Hematopoietic multipotent progenitor cell treated with erythropoietin and hydrocortisone succinate and interleukin-3 and kit ligand, for 15 days (in vitro differentiated cells): ENCODE measurements at regions not wholly inside any gene's neighbourhood (a gene's known extent, or its start where the extent isn't known, plus 50 kb on each side); places are given as distances from the start of the nearest gene placed in this dataset.
"Not testable (repeated sequence)": the region's sequence is repeated elsewhere in the genome, so short reads cannot be mapped to it uniquely, and the experiment has no call there.

Experiments used
- DNase-seq: peaks from one replicate; pipeline ENCODE4 v3.0.0-alpha.2; 2015; ENCODE audit warnings: low spot score

DNA sequence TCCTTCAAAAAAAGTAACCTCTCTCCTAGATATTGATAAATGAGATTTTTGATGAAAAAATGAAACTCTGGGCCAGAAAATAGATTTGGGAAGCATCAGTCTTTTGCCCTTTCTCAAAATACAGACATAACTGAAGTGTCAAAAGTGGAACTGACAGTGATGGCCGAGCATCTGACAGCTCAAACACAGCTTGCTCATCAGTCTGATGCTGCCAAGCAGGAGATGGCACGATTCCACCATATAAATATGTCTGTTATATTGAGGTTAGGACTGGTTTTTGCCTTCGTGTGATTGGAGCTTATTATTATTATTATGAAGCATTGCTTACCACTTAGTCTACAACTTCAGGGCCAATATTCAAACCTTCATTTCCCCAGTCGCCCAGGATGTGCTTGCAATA is 152.6 kb upstream of the EPHA3 start:
- DNase-seq: no peak

DNA sequence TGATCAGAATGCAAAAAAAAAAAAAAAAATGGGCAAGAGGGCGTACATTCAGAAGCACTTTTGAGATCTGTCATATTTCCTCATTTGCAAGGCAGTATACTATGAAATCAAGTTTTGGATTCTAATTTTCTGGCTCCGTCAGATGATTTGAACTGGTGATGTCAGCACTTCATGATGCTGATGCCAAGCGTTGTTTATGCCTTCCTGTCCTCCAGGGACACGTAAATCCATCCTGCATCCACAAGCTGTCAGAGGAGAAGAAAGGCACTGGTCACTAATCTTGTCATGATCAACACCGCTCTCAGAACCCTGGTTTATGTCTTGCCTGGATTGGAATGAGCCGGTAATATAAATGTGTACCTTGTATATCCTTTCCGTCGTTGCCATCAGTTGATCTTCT is 152.1 kb upstream of the EPHA3 start:
- DNase-seq: no peak

DNA sequence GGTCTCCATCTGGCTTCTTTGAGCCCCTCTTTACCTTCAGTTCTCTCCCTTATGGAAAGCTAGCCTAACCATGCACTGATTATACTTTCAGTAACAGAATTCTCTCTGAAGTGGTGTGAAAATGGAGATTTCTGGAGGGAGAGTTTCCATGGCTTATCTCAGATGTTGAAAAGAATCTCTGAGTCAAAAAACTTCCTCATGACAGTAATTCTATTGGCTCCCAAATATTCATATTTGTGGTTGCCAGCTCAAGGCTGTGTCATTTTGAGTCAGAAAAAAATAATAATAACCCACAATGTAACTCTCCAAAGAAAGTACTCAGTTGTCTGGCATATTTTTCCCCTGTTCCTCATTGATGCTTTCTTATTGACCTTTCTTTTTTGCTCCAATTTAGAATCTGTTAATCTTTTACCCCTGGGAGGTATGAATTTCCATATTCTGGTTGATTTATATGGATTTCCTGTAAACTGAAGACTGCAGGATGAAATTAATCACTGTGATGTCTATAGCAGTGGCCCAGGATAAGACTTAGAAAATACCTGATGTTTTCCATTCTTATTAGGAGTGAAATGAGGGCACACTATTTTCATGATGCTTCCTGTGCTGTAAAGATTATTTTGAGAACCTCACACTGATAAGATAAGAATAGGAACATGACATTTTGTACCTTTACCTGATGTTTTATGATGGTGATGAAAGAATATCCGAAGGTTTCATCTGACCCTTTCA is 149.5 kb upstream of the EPHA3 start:
- no peak for DNase-seq

DNA sequence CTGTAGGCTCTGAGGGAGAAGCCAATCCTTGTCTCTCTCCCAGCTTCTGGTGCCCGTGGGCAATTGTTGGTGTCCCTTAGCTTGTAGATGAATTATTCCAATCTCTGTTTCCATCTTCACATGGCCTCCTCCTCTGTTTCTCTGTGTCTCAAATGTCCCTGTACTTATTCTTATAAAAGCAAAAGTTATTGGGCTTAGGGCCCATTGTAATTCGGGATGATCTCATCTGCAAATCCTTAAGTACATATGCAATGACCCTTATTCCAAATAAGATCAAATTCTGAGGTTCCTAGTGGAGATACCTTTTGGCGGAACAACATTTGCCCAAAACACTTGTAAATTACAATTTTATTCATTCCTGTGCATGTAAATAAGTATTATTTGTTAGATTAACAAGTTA is 147.4 kb upstream of the EPHA3 start:
- DNase-seq: no peak

DNA sequence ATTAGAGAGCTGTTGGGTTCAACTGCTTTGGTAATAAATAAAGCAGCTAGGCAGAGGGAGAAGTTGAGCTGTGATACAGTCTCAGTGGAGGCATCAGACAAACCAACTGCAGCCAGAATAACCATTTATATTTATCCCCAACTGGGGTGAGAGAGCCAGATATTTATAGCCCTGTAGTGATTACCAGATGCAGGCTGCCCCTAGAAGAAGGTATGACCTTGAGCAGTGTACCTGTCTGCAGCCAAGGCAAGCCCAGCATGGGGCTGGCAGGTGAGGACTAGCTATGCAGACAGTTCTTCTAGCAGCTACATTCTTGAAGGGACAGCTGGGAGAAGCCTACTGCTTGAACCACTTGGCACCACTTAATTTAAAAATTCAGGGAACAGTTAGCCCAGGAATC is 144.4 kb upstream of the EPHA3 start:
- DNase-seq: no peak

DNA sequence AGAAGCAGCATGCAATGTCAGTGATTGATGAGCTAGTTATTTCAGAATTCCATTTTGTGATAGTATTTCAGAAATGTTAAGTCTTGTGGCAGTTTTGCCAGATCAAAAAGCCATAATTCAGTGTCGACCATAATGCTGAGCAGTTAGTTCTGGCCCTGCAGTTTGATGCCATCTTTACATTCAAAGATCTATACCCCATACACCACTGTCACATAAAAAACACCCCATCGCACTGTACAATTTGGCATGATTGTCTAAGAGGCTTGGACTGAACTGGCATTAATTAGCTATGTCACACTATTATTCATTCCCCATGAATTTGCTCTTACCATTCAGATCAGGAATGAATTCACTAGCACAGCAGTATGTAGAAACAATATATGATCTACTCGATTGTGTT is 127.7 kb upstream of the EPHA3 start:
- DNase-seq: no peak

DNA sequence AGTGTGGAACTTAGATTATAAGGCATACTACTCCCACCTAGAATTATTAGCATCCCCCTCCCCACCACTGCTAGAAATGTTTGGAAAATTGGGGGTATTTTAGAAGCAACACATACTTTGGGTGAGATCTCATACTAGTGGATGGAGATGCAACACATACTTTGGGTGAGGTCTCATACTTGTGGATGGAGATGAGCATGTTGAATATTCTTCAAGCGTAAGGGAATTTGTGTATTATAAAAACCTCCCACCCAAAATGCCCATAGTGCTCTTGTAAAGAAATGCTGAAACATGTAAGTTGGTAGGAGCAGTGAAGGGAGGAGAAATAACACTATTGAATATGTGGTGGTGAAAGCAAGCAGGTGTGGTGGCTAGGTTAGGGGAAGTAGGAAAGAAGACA is 124.0 kb upstream of the EPHA3 start:
- DNase-seq: no peak

DNA sequence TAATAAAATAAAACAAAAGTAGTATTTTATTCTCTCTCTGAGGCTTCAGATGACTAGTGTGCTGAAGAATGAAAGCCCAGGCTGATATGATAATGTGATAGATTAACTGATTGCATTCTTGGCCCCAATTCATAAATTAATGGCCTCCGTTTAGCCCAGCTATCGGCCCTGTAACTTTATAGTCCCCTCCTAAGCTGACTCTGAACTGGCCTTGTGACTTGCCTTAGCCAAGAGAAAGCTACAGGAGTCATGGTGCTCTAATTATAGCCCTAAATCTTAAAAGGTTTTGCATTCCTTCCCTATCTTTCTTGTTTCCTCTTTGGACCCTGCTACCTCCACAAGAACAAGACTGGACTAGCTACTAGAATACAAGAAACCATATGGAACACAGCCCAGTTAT is 123.2 kb upstream of the EPHA3 start:
- DNase-seq: no peak

DNA sequence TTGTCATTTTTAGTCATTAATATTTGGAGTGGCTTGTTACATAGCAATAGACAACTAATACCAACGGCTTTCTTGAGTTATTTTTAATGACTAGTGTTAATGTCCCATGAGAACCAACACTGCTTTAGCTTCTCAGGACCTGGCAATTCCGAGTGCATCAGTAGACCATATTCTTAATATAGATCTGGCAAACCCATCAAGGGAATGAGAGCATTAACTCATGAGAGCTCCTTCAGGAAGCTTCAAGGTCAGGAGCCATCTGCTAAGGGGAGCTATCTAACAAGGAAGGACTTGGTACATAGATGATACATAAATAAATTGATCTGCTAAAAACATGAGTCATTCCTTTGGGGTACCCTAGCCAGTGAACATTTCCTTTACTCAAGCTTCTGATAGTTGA is 122.6 kb upstream of the EPHA3 start:
- no peak for DNase-seq

DNA sequence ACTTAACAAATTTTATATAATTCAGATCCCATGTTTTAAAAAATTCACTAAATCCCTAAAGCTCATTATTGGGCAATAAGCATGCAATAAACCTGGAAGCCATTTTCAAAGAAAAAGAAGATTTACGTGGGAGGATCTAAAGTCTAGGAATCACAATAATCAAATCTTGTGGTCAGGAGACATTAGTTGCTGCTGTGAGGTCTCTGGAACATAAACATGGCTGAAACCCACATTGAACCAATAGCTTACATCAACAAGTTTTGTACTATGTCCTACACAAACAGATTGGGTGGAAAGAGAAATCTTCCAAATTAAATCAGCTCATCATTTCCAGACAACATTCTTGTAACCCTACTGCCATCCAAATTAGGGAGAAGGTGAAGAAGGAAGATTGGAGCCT is 121.9 kb upstream of the EPHA3 start:
- no peak for DNase-seq

DNA sequence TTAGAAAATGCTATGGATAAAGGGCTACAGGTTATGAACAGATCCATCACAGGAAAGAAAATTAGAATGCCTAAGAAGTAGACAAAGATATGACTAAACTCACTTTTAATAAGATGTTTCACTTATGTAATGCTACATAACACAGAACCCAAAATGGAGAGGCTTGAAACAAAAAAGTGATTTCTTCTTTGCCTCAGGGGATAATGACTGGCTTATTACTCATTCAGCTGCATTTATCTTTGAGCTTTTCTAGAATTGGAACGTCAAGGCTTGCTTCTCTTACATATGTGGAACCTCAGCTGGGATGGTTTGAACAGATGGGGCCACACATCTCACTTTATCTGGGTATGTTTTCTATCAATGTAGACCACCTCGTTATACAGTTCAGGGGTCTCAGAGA is 120.6 kb upstream of the EPHA3 start:
- DNase-seq: no peak

DNA sequence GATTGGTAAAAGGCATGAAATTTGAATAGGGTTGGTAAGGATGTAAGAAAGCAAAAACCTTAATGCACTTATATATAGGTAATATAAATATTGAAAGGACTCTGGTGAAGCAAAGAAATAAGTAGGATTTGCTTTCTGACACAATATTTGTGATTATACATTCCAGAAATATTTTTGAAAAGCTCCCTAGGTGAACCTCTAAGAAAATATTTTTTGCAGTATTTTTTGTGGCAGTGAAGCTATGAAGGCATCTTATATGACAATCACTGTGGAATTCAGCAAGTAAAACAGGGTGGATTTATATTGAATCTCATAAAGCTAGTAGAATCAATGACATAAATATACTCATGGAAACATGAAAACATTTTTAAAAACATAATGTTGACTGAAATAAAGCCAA is 119.6 kb upstream of the EPHA3 start:
- DNase-seq: no peak

DNA sequence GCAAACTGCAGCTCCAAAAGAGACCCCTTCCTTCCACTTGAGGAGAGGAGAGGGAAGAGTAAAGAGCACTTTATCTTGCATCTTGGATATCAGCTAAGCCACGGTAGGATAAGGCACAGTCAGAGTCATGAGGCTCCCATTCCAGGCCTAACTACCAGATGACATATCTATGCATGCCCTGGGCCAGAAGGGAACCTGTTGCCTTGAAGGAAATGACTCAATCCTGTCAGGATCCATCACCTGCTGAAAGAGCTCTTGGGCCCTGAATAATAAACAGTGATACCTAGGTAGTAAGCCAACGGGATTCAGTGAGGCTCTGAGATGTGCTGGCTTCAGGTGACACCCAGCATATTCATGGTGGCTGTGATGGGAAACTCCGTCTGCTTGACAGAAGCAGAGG is 118.5 kb upstream of the EPHA3 start:
- no peak for DNase-seq

DNA sequence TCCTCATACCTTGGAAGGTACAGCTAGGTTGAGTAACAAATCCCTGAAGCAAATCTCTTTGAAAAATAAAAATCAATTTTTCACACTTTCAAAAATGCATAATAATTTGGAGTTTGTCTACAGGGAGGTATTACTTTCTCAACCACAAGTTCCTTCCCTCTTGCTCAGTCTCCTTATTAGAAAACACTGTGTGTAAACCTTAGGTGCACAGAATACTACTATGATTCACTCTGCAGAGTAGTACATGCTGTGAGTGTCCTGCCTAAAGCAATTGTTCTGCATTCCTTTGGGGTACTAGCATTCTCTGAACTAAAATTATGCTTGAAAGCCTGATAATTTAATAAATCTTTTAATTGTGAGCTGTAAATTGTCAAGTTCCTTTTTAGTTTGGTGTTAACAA is 115.9 kb upstream of the EPHA3 start:
- no peak for DNase-seq

DNA sequence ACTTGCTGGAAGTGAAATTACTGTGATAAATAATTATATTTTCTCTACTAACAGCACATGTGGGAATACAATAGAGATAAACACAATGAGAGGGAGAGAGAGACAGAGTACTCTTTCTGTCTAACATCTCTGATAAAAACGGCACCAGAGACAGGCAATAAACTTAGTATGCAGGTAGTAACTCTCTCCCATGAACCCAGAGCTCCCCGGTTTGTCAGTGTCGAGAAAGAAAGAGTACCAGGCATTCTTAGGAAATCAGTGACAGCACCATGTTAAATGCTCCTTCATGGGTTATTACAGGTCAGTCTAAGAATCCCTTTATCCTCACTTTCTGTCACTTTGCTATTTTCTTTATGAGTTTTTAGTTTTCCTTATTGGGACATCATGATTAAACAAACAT is 110.7 kb upstream of the EPHA3 start:
- no peak for DNase-seq

DNA sequence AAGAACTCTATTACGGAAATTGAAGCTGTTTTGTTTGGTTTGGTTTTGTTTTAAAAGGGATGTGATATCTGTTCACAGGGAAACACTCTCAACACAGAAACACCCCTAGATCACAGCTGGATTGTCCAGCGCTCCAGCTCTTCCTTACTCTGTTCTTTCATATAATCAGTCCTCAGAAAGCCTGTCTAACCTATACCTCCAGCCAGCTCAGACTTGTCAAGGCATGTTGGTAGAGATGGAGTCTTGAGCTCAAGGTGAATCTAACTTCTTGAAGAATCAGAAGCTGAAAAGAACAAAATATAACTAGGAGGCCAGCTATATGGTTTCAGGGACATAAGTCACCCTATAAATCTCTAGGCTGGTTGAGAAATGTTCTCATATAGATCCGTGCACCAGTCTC is 110.2 kb upstream of the EPHA3 start:
- DNase-seq: no peak

DNA sequence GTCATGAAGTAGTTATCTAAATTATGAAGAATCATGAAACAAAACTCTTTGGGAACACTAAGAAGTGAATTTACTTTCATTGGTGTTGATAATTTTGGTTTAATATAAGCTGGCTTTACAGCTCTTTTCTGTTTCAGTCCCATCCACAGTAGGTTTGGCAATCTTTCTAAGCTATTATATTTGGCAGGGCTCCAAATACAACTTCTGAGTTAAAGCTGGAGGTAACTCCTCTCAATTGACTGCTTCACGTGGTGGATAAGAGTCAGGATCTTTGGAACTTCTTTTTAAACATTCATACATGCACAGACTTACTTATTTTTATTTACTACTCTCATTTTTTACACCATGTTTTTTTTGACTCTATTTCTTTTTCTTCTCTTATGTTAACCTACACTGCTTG is 106.5 kb upstream of the EPHA3 start:
- DNase-seq: no peak

DNA sequence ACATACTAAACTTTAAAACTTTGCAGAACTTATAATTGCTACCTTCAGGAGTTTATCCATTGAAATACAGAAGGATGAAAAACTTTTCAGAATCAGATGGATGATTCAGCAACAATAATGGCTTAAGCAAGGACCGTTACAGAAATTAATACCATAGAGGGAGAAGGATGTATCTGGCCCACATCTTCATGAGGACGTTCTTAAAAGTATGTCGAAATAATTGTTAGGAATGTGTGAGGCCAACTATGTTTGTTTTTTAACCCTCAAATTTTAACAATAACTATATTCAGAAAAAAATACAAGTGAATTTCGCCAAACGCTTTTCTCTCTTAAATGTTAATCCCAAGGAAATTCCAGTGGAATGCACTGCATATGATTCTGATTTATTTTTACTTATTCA is 105.2 kb upstream of the EPHA3 start:
- no peak for DNase-seq

DNA sequence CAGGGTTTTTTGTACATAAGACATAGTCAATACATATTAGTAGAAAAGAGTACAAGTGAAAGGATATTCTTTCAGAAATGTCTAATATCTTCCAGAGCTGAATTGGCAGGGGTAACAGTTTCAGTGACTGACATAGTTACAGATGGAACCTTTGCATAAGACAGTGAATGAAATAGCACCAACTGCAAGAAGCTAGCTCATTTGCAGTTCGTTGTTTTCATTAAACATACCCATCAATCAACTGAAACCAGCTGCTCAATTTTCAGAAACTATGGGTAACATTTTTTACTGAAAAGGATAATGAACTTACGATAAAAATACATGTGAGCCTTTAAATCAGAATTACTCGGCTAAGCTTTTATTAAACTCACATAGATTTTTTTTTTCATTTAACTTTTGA is 93.9 kb upstream of the EPHA3 start:
- DNase-seq: no peak

DNA sequence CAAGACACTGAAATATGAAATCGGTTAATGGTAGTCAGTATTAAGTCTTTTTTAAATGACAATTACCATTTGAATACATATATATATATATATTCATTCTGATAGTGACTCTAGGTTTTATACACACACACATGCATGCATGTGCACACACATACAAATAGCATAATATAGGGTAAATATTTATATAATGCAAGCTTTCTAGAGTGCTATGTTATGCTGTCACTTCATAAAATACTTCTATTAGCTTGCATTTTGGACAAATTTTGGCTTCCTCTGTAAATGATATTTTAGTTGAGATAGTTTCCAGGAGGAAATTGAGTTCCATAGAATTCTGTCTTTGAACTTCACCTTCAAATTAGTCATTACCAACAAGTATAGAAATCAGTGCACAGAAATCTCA is 89.9 kb upstream of the EPHA3 start:
- no peak for DNase-seq

DNA sequence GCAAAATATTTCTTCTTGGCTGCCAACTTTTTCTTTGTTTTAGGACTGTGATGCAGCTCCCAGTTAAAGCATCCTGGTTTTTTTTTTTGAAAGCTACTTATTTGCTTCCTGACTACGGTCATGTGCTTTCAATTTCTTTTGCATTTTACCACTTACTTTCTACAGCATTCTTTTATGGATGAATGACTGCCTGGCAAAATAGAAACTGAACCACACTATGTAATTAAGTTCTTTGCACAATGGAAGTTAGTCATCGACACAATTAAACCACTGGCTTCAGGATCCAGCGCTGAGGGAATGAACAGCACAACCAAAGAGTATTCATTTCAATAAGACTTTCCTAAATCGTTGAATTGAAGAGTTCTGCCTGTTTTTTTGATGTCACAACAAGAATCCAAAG is 82.2 kb upstream of the EPHA3 start:
- no peak for DNase-seq

DNA sequence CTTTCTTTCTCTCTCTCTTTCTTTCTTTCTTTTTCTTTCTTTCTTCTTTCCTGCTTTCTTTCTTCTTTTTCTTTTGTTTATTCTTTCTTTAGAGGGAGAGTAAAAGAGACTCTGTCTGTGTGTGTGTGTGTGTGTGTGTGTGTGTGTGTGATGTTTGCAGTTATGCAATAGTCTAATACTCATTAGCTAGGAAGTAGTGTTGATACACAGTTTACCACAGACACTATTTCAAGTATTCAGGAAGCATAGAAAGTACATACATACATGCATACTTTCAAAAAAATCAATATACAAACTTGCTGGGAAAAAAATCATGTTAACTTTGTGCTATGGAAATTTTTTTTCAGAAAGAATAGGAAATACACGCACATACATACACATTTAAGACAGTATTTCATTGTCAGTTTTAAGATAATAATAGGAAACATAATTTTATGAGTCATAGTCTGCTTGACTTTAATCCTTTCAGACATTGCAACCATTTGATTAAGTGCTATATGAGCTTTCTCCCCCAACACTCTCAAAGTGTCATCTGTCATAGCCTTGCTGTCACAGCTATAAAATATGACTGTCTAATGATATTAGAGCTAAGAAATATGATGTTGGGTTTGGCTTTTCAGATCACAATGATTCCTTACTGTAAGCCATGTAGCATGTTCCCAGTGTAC is 74.9 kb upstream of the EPHA3 start:
- no peak for DNase-seq

DNA sequence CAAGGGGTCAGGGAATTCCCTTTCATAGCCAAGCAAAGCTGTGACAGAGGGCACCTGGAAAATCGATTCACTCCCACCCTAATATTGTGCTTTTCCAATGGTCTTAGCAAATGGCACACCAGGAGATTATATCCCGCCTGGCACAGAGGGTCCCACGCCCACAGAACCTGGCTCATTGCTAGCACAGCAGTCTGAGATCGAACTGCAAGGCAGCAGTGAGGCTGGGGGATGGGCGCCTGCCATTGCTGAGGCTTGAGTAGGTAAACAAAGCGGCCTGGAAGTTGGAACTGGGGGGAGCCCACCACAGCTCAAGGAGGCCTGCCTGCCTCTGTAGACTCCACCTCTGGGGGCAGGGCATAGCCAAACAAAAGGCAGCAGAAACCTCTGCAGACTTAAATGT is 72.7 kb upstream of the EPHA3 start:
- not testable (repeated sequence) for DNase-seq

DNA sequence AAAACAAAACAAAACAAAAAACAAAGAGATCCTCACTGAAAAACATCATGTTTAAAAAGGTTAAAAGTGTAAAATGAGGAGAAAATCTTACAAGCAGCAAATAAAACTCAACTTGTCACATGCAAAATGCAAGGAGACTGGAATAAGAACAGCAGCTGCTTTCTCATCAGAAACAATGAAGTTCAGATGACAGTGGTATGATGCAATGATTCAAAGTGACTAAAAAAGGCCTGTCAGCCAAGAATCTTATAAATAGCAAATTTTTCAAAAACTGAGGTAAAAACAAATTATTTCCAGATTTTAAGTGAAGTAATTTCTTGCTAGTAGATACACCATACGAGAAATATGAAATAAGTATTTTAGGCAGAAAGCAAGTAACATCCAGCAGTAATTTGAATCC is 68.6 kb upstream of the EPHA3 start:
- DNase-seq: no peak
